ENCODE measurements at regions not wholly inside any gene's neighbourhood (a gene's known extent, or its start where the extent isn't known, plus 50 kb on each side); places are given as distances from the start of the nearest gene placed in this dataset.

DNA sequence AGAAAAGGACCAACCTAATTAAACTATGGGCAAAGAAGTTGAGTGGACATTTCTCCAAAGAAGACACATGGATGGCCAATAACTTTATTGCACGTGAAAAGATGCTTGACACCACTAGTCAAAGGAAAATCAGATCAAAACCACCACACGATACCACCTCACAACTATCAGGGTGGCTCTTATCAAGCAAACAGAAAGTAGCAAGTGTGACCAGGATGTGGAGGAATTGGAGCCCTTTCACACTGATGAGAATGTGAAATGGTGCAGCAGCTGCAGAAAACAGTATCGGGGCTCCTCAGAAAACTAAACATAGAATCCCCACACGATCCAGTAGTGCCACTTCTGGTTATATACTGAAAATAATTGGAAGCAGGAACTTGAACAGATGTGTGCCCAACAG lies 72.2 kb upstream of the ALKAL2 start:
- TF ChIP-seq, protein P1, sequence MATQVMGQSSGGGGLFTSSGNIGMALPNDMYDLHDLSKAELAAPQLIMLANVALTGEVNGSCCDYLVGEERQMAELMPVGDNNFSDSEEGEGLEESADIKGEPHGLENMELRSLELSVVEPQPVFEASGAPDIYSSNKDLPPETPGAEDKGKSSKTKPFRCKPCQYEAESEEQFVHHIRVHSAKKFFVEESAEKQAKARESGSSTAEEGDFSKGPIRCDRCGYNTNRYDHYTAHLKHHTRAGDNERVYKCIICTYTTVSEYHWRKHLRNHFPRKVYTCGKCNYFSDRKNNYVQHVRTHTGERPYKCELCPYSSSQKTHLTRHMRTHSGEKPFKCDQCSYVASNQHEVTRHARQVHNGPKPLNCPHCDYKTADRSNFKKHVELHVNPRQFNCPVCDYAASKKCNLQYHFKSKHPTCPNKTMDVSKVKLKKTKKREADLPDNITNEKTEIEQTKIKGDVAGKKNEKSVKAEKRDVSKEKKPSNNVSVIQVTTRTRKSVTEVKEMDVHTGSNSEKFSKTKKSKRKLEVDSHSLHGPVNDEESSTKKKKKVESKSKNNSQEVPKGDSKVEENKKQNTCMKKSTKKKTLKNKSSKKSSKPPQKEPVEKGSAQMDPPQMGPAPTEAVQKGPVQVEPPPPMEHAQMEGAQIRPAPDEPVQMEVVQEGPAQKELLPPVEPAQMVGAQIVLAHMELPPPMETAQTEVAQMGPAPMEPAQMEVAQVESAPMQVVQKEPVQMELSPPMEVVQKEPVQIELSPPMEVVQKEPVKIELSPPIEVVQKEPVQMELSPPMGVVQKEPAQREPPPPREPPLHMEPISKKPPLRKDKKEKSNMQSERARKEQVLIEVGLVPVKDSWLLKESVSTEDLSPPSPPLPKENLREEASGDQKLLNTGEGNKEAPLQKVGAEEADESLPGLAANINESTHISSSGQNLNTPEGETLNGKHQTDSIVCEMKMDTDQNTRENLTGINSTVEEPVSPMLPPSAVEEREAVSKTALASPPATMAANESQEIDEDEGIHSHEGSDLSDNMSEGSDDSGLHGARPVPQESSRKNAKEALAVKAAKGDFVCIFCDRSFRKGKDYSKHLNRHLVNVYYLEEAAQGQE (IDR thresholded peaks at IDR 0.05; ENCODE audit: insufficient read depth in 1 of 2, low read depth in 2 of 2, low read length in 2 of 2), result no peak
- TF ChIP-seq POLR2AphosphoS5 (IDR thresholded peaks at IDR 0.05; ENCODE audit: low read depth, low read length), result no peak
- no peak for TF ChIP-seq SIN3A (IDR thresholded peaks at IDR 0.05; ENCODE audit: borderline replicate concordance, insufficient read depth, low read length)

All from PFSK-1 (cell line).